Smooth muscle cell (in vitro differentiated cells): ENCODE measurements at regions not wholly inside any gene's neighbourhood (a gene's known extent, or its start where the extent isn't known, plus 50 kb on each side); places are given as distances from the start of the nearest gene placed in this dataset.

ENCODE experiments used
- DNase-seq: peaks from one replicate; lab custom pipeline; 2025; ENCODE audit not compliant: unreplicated experiment; lab: John Stamatoyannopoulos, UW
- H2AFZ ChIP-seq: fragments of 200-600 bp; sonication (generic); 2 replicates; pipeline ENCODE4 v1.6.0; 2016; ENCODE audit warnings: antibody characterized with exemption, low read depth, mild to moderate bottlenecking
- H3F3A ChIP-seq: fragments of 200-600 bp; sonication (generic); 2 replicates; pipeline ENCODE4 v1.6.0; 2017; ENCODE audit warnings: antibody characterized with exemption, low read depth
- H3K27ac ChIP-seq: fragments of 200-600 bp; sonication (generic); 2 replicates; pipeline ENCODE4 v1.5.1; 2016; ENCODE audit warnings: low read depth, mild to moderate bottlenecking
- H3K27me3 ChIP-seq: fragments of 200-600 bp; sonication (generic); 2 replicates; pipeline ENCODE4 v1.6.1; 2016; ENCODE audit warnings: low read depth, mild to moderate bottlenecking
- H3K36me3 ChIP-seq: fragments of 200-600 bp; sonication (generic); 2 replicates; pipeline ENCODE4 v1.5.1; 2016; ENCODE audit warnings: low read depth
- H3K4me1 ChIP-seq: fragments of 200-600 bp; sonication (generic); 2 replicates; pipeline ENCODE4 v1.5.1; 2016; ENCODE audit warnings: low read depth
- H3K4me2 ChIP-seq: fragments of 200-600 bp; sonication (generic); 2 replicates; pipeline ENCODE4 v1.6.0; 2016; ENCODE audit warnings: mild to moderate bottlenecking
- H3K4me3 ChIP-seq: fragments of 200-600 bp; sonication (generic); 2 replicates; pipeline ENCODE4 v1.5.1; 2016; ENCODE audit warnings: mild to moderate bottlenecking
- H3K79me2 ChIP-seq: fragments of 200-600 bp; sonication (generic); 2 replicates; pipeline ENCODE4 v1.6.0; 2016; ENCODE audit warnings: low read depth, mild to moderate bottlenecking
- H3K9ac ChIP-seq: fragments of 200-600 bp; sonication (generic); 2 replicates; pipeline ENCODE4 v1.6.0; 2016; ENCODE audit warnings: low read depth
- H3K9me3 ChIP-seq: fragments of 200-600 bp; sonication (generic); replicated peaks from 2 replicates; pipeline ENCODE4 v1.5.1; 2016; ENCODE audit warnings: low read depth
- H4K20me1 ChIP-seq: fragments of 200-600 bp; sonication (generic); 2 replicates; pipeline ENCODE4 v1.6.0; 2016; ENCODE audit warnings: low read depth
- CTCF ChIP-seq: fragments of 200-600 bp; sonication (generic); IDR thresholded peaks from 2 replicates; pipeline ENCODE4 v1.5.1; 2017; ENCODE audit warnings: borderline replicate concordance, mild to moderate bottlenecking, antibody characterized with exemption; ENCODE audit not compliant: insufficient read depth, poor library complexity, severe bottlenecking
- WGBS: methylation state at CpG from one replicate; pipeline ENCODE4 v1.1.7; 2016; ENCODE audit warnings: low lambda C conversion rate; 5-methylcytosine and 5-hydroxymethylcytosine counted together

GRCh38 chr14:92259613-92260357, 63.2 kb upstream of the SLC24A4 start:
- Histone ChIP-seq H3K4me3 (no peak overlapping the region), H3K27me3 (peaks cover 19% of the 10 kb centered on the region), H3K4me2 (no peak overlapping the region), H2AFZ (no peak overlapping the region), H3K36me3 (no peaks in the 10 kb centered on the region), H3F3A (no peaks in the 10 kb centered on the region), H3K9me3 (no peaks in the 10 kb centered on the region), H3K9ac (no peak overlapping the region), H4K20me1 (no peaks in the 10 kb centered on the region), H3K4me1 (no peaks in the 10 kb centered on the region), H3K27ac (no peak overlapping the region), H3K79me2 (no peaks in the 10 kb centered on the region)
- DNase-seq: no peak
- WGBS: 70% methylated on average over 6 of the region's 6 CpGs
- no peak for TF ChIP-seq CTCF

DNA sequence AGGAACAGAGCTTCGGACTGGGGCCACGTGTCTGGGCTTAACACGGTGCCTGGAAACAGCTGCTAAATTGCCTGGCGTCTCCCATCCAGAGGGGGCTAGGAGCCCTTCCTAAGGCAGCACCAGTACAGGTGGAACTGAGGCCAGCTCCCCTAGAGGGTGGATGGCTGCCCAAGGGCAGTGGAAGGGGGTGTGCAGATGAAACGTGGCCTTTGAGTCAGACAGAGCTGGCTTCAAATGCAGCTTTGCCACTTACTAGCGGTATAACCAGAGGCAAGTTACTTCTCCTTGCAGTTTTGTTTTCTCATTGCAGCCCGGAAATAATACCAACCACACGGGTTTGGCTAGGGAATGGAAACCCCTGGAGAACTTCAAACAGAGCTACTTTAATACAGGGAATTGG, 59.3 kb upstream of the SLC24A4 start:
- no peak overlapping the region for H3K9ac ChIP-seq
- H3F3A ChIP-seq: no peaks in the 10 kb centered on the region
- H3K27me3 ChIP-seq: no peaks in the 10 kb centered on the region
- DNase-seq: no peak
- no peaks in the 10 kb centered on the region for H3K4me1 ChIP-seq
- H3K9me3 ChIP-seq: no peaks in the 10 kb centered on the region
- no peaks in the 10 kb centered on the region for H4K20me1 ChIP-seq
- no peak for TF ChIP-seq CTCF
- no peak overlapping the region for H2AFZ ChIP-seq
- WGBS: 78% methylated on average over 8 of the region's 8 CpGs
- no peaks in the 10 kb centered on the region for H3K79me2 ChIP-seq
- H3K27ac ChIP-seq: no peak overlapping the region
- H3K4me3 ChIP-seq: no peak overlapping the region
- no peaks in the 10 kb centered on the region for H3K36me3 ChIP-seq
- H3K4me2 ChIP-seq: no peak overlapping the region

DNA sequence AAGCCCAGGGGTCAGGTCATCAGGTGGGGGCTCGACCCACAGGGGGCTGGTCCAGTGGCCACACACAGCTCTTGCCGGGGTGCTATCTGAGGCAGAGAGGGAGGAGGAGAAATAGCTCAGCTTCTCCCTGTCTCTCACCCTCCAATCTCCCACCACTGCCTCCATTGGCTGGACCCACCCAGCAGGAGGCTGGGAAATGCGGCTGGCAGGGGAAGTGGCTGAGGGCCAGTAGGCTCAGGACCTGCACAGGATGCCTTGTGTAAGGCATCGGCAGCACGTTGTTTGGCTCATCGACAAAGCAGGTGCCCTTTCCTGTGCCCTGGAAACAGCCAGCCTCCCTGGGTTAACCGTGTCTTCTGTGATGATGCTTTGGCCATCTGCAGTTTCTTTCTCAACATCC, 58.8 kb upstream of the SLC24A4 start:
- 89% methylated on average over 7 of the region's 7 CpGs for WGBS
- no peak overlapping the region for H3K4me3 ChIP-seq
- H3K79me2 ChIP-seq: no peaks in the 10 kb centered on the region
- H3F3A ChIP-seq: no peaks in the 10 kb centered on the region
- H3K36me3 ChIP-seq: no peaks in the 10 kb centered on the region
- no peak for DNase-seq
- no peak overlapping the region for H3K9ac ChIP-seq
- no peak overlapping the region for H3K27ac ChIP-seq
- no peaks in the 10 kb centered on the region for H3K4me1 ChIP-seq
- H2AFZ ChIP-seq: no peak overlapping the region
- no peak for TF ChIP-seq CTCF
- no peaks in the 10 kb centered on the region for H4K20me1 ChIP-seq
- H3K9me3 ChIP-seq: no peaks in the 10 kb centered on the region
- no peaks in the 10 kb centered on the region for H3K27me3 ChIP-seq
- no peak overlapping the region for H3K4me2 ChIP-seq

DNA sequence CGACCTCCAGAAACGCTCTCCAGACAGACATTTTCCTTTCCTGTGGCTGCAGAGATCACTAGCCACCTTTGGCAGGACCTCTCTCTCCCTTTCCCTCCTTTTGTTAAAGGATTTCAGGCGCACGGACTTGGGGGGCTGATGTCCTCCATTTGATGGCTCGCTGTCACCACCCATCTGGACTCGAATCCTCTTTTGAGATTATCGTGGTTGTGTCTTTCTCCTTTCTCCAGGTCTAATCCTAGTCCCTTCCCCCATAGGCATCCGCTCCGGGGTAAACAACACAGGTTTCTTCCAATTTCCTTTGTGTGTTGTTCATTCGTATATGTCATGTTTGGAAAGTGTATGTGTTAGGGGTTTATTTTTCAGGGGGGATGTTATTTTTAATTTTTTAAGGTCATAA, 56.7 kb upstream of the SLC24A4 start:
- no peak overlapping the region for H3K4me2 ChIP-seq
- peaks cover 6% of the 10 kb centered on the region for H3K27me3 ChIP-seq
- no peaks in the 10 kb centered on the region for H3K9me3 ChIP-seq
- no peak overlapping the region for H3K9ac ChIP-seq
- no peak overlapping the region for H2AFZ ChIP-seq
- WGBS: 94% methylated on average over 10 of the region's 10 CpGs
- no peaks in the 10 kb centered on the region for H3K79me2 ChIP-seq
- TF ChIP-seq CTCF: no peak
- DNase-seq: no peak
- no peak overlapping the region for H3K27ac ChIP-seq
- H3F3A ChIP-seq: no peaks in the 10 kb centered on the region
- H3K4me1 ChIP-seq: no peaks in the 10 kb centered on the region
- no peak overlapping the region for H3K4me3 ChIP-seq
- no peaks in the 10 kb centered on the region for H4K20me1 ChIP-seq
- no peaks in the 10 kb centered on the region for H3K36me3 ChIP-seq
